Calu3 (cell line): ENCODE measurements at regions not wholly inside any gene's neighbourhood (a gene's known extent, or its start where the extent isn't known, plus 50 kb on each side); places are given as distances from the start of the nearest gene placed in this dataset.
A peak's percentile ranks its signal among the peaks of the same experiment; 100 is the strongest.
"Not testable (repeated sequence)": the region's sequence is repeated elsewhere in the genome, so short reads cannot be mapped to it uniquely, and the experiment has no call there.

Experiments used
- BruUV-seq: library from RNA; stranded (reverse); fragments of 400-500 nt; replicated peaks from 2 replicates; lab custom pipeline; 2021; lab: Mats Ljungman, UMichigan
- CTCF ChIA-PET: fragments of 300-600 bp; sonication (Branson Sonifier 250); formaldehyde crosslinking; loops from one replicate; lab custom pipeline; 2022; ENCODE audit warnings: antibody characterized with exemption; lab: Charles Lee
- DNase-seq: peaks from one replicate; pipeline ENCODE4 v3.0.0; 2022
- H3K27ac Mint-ChIP-seq: one replicate; pipeline ENCODE4 v1.8.0; 2022; ENCODE audit warnings: mixed read lengths; ENCODE audit not compliant: unreplicated experiment
- H3K27me3 Mint-ChIP-seq: one replicate; pipeline ENCODE4 v1.8.0; 2022; ENCODE audit warnings: mixed read lengths; ENCODE audit not compliant: unreplicated experiment
- H3K36me3 Mint-ChIP-seq: one replicate; pipeline ENCODE4 v1.8.0; 2022; ENCODE audit warnings: mild to moderate bottlenecking, moderate library complexity, mixed read lengths; ENCODE audit not compliant: insufficient read depth, unreplicated experiment
- H3K4me1 Mint-ChIP-seq: one replicate; pipeline ENCODE4 v1.8.0; 2022; ENCODE audit warnings: mild to moderate bottlenecking, low read depth, mixed read lengths; ENCODE audit not compliant: unreplicated experiment
- H3K4me3 Mint-ChIP-seq: one replicate; pipeline ENCODE4 v1.8.0; 2022; ENCODE audit warnings: mild to moderate bottlenecking, low read depth, moderate library complexity, mixed read lengths; ENCODE audit not compliant: unreplicated experiment
- H3K9me3 Mint-ChIP-seq: one replicate; pipeline ENCODE4 v1.8.0; 2022; ENCODE audit warnings: low read depth, mixed read lengths; ENCODE audit not compliant: unreplicated experiment
- CTCF ChIP-seq: fragments of 200-600 bp; IDR thresholded peaks from one replicate; pipeline ENCODE4 v1.8.0; 2022; ENCODE audit warnings: antibody characterized with exemption; ENCODE audit not compliant: unreplicated experiment
- intact Hi-C: fragments of 100-400 bp; cut with micrococcal nuclease; formaldehyde crosslinking; loops from one replicate; pipeline ENCODE4 v1.10.0; 2022; ENCODE audit not compliant: unreplicated experiment

- CTCF ChIA-PET: interaction anchor here (0.5 to 0.9 kb wide), 2 partner anchors 17 to 630 kb away, joined by 4 read pairs; no protein-coding TSS in a partner anchor
- Mint-ChIP-seq H3K27me3 (no peaks in the 10 kb centered on the region), H3K4me1 (peaks cover 19% of the 10 kb centered on the region), H3K9me3 (no peaks in the 10 kb centered on the region), H3K4me3 (no peak overlapping the region), H3K27ac (peak overlapping the region; percentile 3), H3K36me3 (no peaks in the 10 kb centered on the region)
- peak; percentile 45 for DNase-seq
- intact Hi-C loops: no loop called here
- no TSS peak for BruUV-seq
- no peak for TF ChIP-seq CTCF
Measured at GRCh38 chr1:187038784-187039183, 210.0 kb downstream of the PLA2G4A start.

GRCh38 chr1:187041104-187041503 lies 212.4 kb downstream of the PLA2G4A start:
- intact Hi-C loops: no loop called here
- no peak overlapping the region for H3K27ac Mint-ChIP-seq
- H3K9me3 Mint-ChIP-seq: no peaks in the 10 kb centered on the region
- no peaks in the 10 kb centered on the region for H3K36me3 Mint-ChIP-seq
- no TSS peak for BruUV-seq
- no peak for DNase-seq
- H3K4me3 Mint-ChIP-seq: no peak overlapping the region
- H3K4me1 Mint-ChIP-seq: peaks cover 19% of the 10 kb centered on the region
- no peak for TF ChIP-seq CTCF
- CTCF ChIA-PET: no interaction called here
- H3K27me3 Mint-ChIP-seq: no peaks in the 10 kb centered on the region

- DNase-seq: no peak
- intact Hi-C loops: no loop called here
- H3K4me3 Mint-ChIP-seq: no peak overlapping the region
Measured at GRCh38 chr1:187042538-187042937, 213.8 kb downstream of the PLA2G4A start.

GRCh38 chr1:187043433-187043832 lies 214.7 kb downstream of the PLA2G4A start:
- H3K9me3 Mint-ChIP-seq, intact Hi-C loops, H3K36me3 Mint-ChIP-seq, H3K27me3 Mint-ChIP-seq, BruUV-seq, H3K4me3 Mint-ChIP-seq, H3K27ac Mint-ChIP-seq, DNase-seq, CTCF ChIA-PET: not testable (repeated sequence)
- H3K4me1 Mint-ChIP-seq: peaks cover 26% of the 10 kb centered on the region

More at GRCh38 chr1:187042538-187042937, 213.8 kb downstream of the PLA2G4A start:
- Mint-ChIP-seq H3K4me1 (peaks cover 26% of the 10 kb centered on the region), H3K9me3 (no peaks in the 10 kb centered on the region), H3K27ac (no peak overlapping the region), H3K27me3 (no peaks in the 10 kb centered on the region), H3K36me3 (no peaks in the 10 kb centered on the region)
- no TSS peak for BruUV-seq
- CTCF ChIA-PET: no interaction called here
- no peak for TF ChIP-seq CTCF

- TF ChIP-seq CTCF: no peak
- intact Hi-C loops: no loop called here
- Mint-ChIP-seq H3K4me1 (peaks cover 16% of the 10 kb centered on the region), H3K9me3 (no peaks in the 10 kb centered on the region), H3K27me3 (no peaks in the 10 kb centered on the region), H3K27ac (no peak overlapping the region), H3K36me3 (no peaks in the 10 kb centered on the region), H3K4me3 (no peak overlapping the region)
- CTCF ChIA-PET: no interaction called here
- BruUV-seq: no TSS peak
- DNase-seq: no peak
Measured at GRCh38 chr1:187044411-187044810, 215.7 kb downstream of the PLA2G4A start.
